ENCODE measurements at regions not wholly inside any gene's neighbourhood (a gene's known extent, or its start where the extent isn't known, plus 50 kb on each side); places are given as distances from the start of the nearest gene placed in this dataset.

DNA sequence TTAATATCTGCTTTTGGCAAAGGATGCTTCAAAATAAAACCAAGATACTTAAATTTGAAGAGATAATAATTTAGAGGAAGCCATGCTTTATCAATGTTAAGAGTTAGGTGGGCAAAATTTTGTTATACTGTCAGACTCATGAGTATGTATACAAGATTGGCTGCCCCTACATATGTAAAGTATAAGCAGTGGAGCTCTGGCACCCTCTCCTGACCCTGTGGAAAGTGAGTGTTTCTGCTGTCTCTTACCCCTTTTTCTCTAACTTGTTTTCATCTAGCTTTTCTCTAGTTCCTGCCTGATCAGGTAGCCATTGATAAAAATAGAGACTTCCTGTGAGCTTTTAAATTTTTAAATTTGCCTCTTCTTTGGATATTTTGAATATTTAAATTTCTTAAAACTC lies 710.9 kb upstream of the SPRY2 start:
- H3K9me3 Mint-ChIP-seq (ENCODE audit: insufficient read depth): no peaks in the 10 kb centered on the region
- H3K9me3 ChIP-seq (ENCODE audit: control extremely low read depth in 1 of 3, control insufficient read depth in 2 of 3, insufficient read depth in 1 of 3, low read length in 2 of 3): no peaks in the 10 kb centered on the region
- H3K4me3 Mint-ChIP-seq: no peak overlapping the region
- TF ChIP-seq EZH2 (IDR thresholded peaks at IDR 0.05; ENCODE audit: borderline replicate concordance, insufficient read depth, low read depth, low read length, poor library complexity, severe bottlenecking): no peak
- TF ChIP-seq, protein P1, sequence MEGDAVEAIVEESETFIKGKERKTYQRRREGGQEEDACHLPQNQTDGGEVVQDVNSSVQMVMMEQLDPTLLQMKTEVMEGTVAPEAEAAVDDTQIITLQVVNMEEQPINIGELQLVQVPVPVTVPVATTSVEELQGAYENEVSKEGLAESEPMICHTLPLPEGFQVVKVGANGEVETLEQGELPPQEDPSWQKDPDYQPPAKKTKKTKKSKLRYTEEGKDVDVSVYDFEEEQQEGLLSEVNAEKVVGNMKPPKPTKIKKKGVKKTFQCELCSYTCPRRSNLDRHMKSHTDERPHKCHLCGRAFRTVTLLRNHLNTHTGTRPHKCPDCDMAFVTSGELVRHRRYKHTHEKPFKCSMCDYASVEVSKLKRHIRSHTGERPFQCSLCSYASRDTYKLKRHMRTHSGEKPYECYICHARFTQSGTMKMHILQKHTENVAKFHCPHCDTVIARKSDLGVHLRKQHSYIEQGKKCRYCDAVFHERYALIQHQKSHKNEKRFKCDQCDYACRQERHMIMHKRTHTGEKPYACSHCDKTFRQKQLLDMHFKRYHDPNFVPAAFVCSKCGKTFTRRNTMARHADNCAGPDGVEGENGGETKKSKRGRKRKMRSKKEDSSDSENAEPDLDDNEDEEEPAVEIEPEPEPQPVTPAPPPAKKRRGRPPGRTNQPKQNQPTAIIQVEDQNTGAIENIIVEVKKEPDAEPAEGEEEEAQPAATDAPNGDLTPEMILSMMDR (IDR thresholded peaks at IDR 0.05): no peak
- H3K4me3 ChIP-seq (ENCODE audit: control extremely low read depth in 1 of 5, extremely low read depth in 1 of 5, insufficient read depth in 1 of 5, low read depth in 2 of 5, low read length in 4 of 5): no peak overlapping the region
- intact Hi-C loops (cut with micrococcal nuclease): no loop called here
- no peak for DNase-seq
- no peak overlapping the region for H3K27ac Mint-ChIP-seq
- ATAC-seq (ENCODE audit: low read depth): no peak
- H2AFZ ChIP-seq (ENCODE audit: insufficient read depth, low read depth, low read length, poor library complexity, severe bottlenecking): no peak overlapping the region
- H3K27me3 ChIP-seq (replicated peaks in 1 of 4; ENCODE audit: control extremely low read depth in 1 of 4, control insufficient read depth in 3 of 4, insufficient read depth in 4 of 4, low read length in 3 of 4): no peaks in the 10 kb centered on the region
- CTCF ChIA-PET: no interaction called here
- H3K4me1 ChIP-seq (ENCODE audit: control insufficient read depth in 2 of 2, insufficient read depth in 2 of 2, low read length in 2 of 2): no peaks in the 10 kb centered on the region
- POLR2A ChIA-PET: no interaction called here
- no peak overlapping the region for H3K27ac ChIP-seq (ENCODE audit: low read length in 2 of 2)
- H3K4me2 ChIP-seq (replicated peaks; ENCODE audit: low read depth, low read length, poor library complexity, severe bottlenecking): no peak overlapping the region
- no peaks in the 10 kb centered on the region for H3K4me1 Mint-ChIP-seq
- no peak overlapping the region for H3K9ac ChIP-seq (ENCODE audit: low read length)
- no peaks in the 10 kb centered on the region for H3K27me3 Mint-ChIP-seq
- H4K20me1 ChIP-seq (ENCODE audit: control insufficient read depth, insufficient read depth, low read length, poor library complexity, severe bottlenecking): no peaks in the 10 kb centered on the region
- H3K36me3 ChIP-seq (replicated peaks in 1 of 2; ENCODE audit: control extremely low read depth in 1 of 2, control insufficient read depth in 1 of 2, extremely low read depth in 1 of 2, insufficient read depth in 2 of 2, low read length in 1 of 2): no peaks in the 10 kb centered on the region
- H3K79me2 ChIP-seq (ENCODE audit: control insufficient read depth, insufficient read depth, low read length): no peaks in the 10 kb centered on the region

DNA sequence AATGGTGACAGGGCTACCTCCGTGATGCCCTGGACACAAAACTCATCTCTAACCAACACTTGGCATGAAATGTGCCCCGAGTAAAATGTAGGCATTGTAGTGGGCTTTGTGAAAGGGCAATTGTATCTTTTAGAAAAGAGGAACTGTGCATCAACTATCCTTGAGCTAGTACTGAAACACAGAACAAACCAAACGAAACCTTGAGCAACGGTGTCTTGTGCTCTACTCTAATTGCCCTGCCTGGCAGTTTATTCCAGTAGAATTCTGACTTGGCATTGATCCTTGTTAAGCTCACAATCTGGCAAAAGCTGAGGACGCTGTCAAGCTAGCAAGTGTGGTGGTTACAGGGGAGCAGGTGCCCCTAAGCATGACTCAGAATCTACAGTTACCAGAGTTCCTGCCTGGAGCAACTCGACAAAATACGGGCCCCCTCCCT lies 707.1 kb upstream of the SPRY2 start:
- Histone ChIP-seq H3K27ac (ENCODE audit: low read length in 2 of 2) (no peak overlapping the region), H3K4me2 (replicated peaks; ENCODE audit: low read depth, low read length, poor library complexity, severe bottlenecking) (no peak overlapping the region), H3K4me3 (ENCODE audit: control extremely low read depth in 1 of 5, extremely low read depth in 1 of 5, insufficient read depth in 1 of 5, low read depth in 2 of 5, low read length in 4 of 5) (no peak overlapping the region), H2AFZ (ENCODE audit: insufficient read depth, low read depth, low read length, poor library complexity, severe bottlenecking) (no peak overlapping the region), H3K9me3 (ENCODE audit: control extremely low read depth in 1 of 3, control insufficient read depth in 2 of 3, insufficient read depth in 1 of 3, low read length in 2 of 3) (no peaks in the 10 kb centered on the region), H3K27me3 (replicated peaks in 1 of 4; ENCODE audit: control extremely low read depth in 1 of 4, control insufficient read depth in 3 of 4, insufficient read depth in 4 of 4, low read length in 3 of 4) (no peaks in the 10 kb centered on the region), H3K4me1 (ENCODE audit: control insufficient read depth in 2 of 2, insufficient read depth in 2 of 2, low read length in 2 of 2) (no peaks in the 10 kb centered on the region), H4K20me1 (ENCODE audit: control insufficient read depth, insufficient read depth, low read length, poor library complexity, severe bottlenecking) (no peaks in the 10 kb centered on the region), H3K36me3 (replicated peaks in 1 of 2; ENCODE audit: control extremely low read depth in 1 of 2, control insufficient read depth in 1 of 2, extremely low read depth in 1 of 2, insufficient read depth in 2 of 2, low read length in 1 of 2) (no peaks in the 10 kb centered on the region), H3K9ac (ENCODE audit: low read length) (no peak overlapping the region), H3K79me2 (ENCODE audit: control insufficient read depth, insufficient read depth, low read length) (no peaks in the 10 kb centered on the region)
- CTCF ChIA-PET: no interaction called here
- Mint-ChIP-seq H3K4me1 (no peaks in the 10 kb centered on the region), H3K9me3 (ENCODE audit: insufficient read depth) (no peaks in the 10 kb centered on the region), H3K27ac (no peak overlapping the region), H3K27me3 (no peaks in the 10 kb centered on the region), H3K4me3 (no peak overlapping the region)
- ATAC-seq (ENCODE audit: low read depth) (no peak), DNase-seq (no peak)
- WGBS (ENCODE audit: insufficient coverage): 69% methylated on average over 3 of the region's 7 CpGs
- intact Hi-C loops (cut with micrococcal nuclease): no loop called here
- no peak for TF ChIP-seq EZH2 (IDR thresholded peaks at IDR 0.05; ENCODE audit: borderline replicate concordance, insufficient read depth, low read depth, low read length, poor library complexity, severe bottlenecking)
- TF ChIP-seq, protein P1 (IDR thresholded peaks at IDR 0.05): no peak
- POLR2A ChIA-PET: no interaction called here
